GM12872 (cell line): ENCODE measurements at regions not wholly inside any gene's neighbourhood (a gene's known extent, or its start where the extent isn't known, plus 50 kb on each side); places are given as distances from the start of the nearest gene placed in this dataset.

ENCODE experiments used
- CTCF ChIP-seq: IDR thresholded peaks from 3 replicates; pipeline ENCODE4 v1.5.1; 2011; ENCODE audit warnings: low read depth, mild to moderate bottlenecking, low read length, moderate library complexity; ENCODE audit not compliant: insufficient read depth

GRCh38 chr9:90311811-90312210 lies 330.8 kb downstream of the DIRAS2 start:
- TF ChIP-seq CTCF = no peak

- TF ChIP-seq CTCF = no peak
These were observed 320.3 kb downstream of the DIRAS2 start for GRCh38 chr9:90322296-90322695.

- TF ChIP-seq CTCF = no peak
These were observed 316.5 kb downstream of the DIRAS2 start for GRCh38 chr9:90325913-90326653.

GRCh38 chr9:90330231-90330630 lies 312.4 kb downstream of the DIRAS2 start:
- TF ChIP-seq CTCF = no peak

- no peak for TF ChIP-seq CTCF
These were observed 310.6 kb downstream of the DIRAS2 start for GRCh38 chr9:90331826-90332575.

GRCh38 chr9:90333226-90333625 lies 309.4 kb downstream of the DIRAS2 start:
- no peak for TF ChIP-seq CTCF

GRCh38 chr9:90340421-90340820 lies 302.2 kb downstream of the DIRAS2 start:
- TF ChIP-seq CTCF = no peak
